Prostate gland (tissue), 2 donors: ENCODE measurements at regions not wholly inside any gene's neighbourhood (a gene's known extent, or its start where the extent isn't known, plus 50 kb on each side); places are given as distances from the start of the nearest gene placed in this dataset.

Experiments used
- DNase-seq: peaks from one replicate; pipeline ENCODE4 v3.0.0-alpha.2; 2019; ENCODE audit warnings: low spot score
- H3K27ac ChIP-seq, 2 donors: fragments of 200-600 bp; sonication (generic); 2 replicates each; pipeline ENCODE4 v1.5.1; 2017 to 2019
- H3K27me3 ChIP-seq: fragments of 200-600 bp; sonication (generic); replicated peaks from 2 replicates; pipeline ENCODE4 v1.5.1; 2019; ENCODE audit not compliant: insufficient read depth
- H3K36me3 ChIP-seq, 2 donors: fragments of 200-600 bp; sonication (generic); 1 replicate in 1 of 2; 2 replicates in 1 of 2; pipeline versions ENCODE4 v1.5.1 to v1.8.1; 2017 to 2019
- H3K4me1 ChIP-seq: fragments of 200-600 bp; sonication (generic); replicated peaks from 2 replicates; pipeline ENCODE4 v1.5.1; 2019
- H3K4me3 ChIP-seq, 2 donors: fragments of 200-600 bp; sonication (generic); 2 replicates each; pipeline ENCODE4 v1.5.1; 2017 to 2019
- H3K9me3 ChIP-seq: fragments of 200-600 bp; sonication (generic); 2 replicates; pipeline ENCODE4 v1.5.1; 2017
- CTCF ChIP-seq, 4 experiments: fragments of 200-600 bp in 2 of 4; fragments of 450-650 bp in 2 of 4; sonication (generic) in 2 of 4; IDR thresholded peaks; 1 replicate in 3 of 4; 2 replicates in 1 of 4; pipeline ENCODE4 v1.5.1; 2016 to 2019; ENCODE audit warnings: antibody characterized with exemption in 4 of 4, mild to moderate bottlenecking in 2 of 4, moderate library complexity in 2 of 4
- POLR2A ChIP-seq: fragments of 450-650 bp; IDR thresholded peaks from one replicate; pipeline ENCODE4 v1.6.1; 2016; ENCODE audit warnings: antibody characterized with exemption, mild to moderate bottlenecking
- POLR2AphosphoS5 ChIP-seq: sonication (generic); formaldehyde crosslinking; IDR thresholded peaks from one replicate; pipeline ENCODE4 v1.6.1; 2017; ENCODE audit warnings: antibody characterized with exemption
- WGBS: methylation state at CpG from one replicate; pipeline ENCODE4 v1.1.5; 2018; 5-methylcytosine and 5-hydroxymethylcytosine counted together
- intact Hi-C: fragments of 100-400 bp; cut with DNase I; formaldehyde crosslinking; loops from one replicate; pipeline ENCODE4 v1.14.2; 2022

- Histone ChIP-seq H3K4me1 (no peaks in the 10 kb centered on the region), H3K9me3 (no peaks in the 10 kb centered on the region), H3K27ac (no peak overlapping the region), H3K27me3 (peaks cover 3% of the 10 kb centered on the region), H3K4me3 (no peak overlapping the region), H3K36me3 (no peaks in the 10 kb centered on the region)
- intact Hi-C loops: no loop called here
- no peak for DNase-seq
- WGBS: 15% methylated on average over 45 of the region's 47 CpGs
- TF ChIP-seq POLR2A: no peak
- TF ChIP-seq CTCF (IDR thresholded peaks at IDR 0.05): no peak
- no peak for TF ChIP-seq POLR2AphosphoS5
Observed at GRCh38 chr11:133787379-133788141, 57.8 kb downstream of the SPATA19 start.

GRCh38 chr11:133785795-133786340 is 59.4 kb downstream of the SPATA19 start:
- peaks cover 3% of the 10 kb centered on the region for H3K27me3 ChIP-seq
- intact Hi-C loops: no loop called here

GRCh38 chr11:133784359-133784758 is 61.0 kb downstream of the SPATA19 start:
- Histone ChIP-seq H3K4me1 (no peaks in the 10 kb centered on the region), H3K4me3 (no peak overlapping the region), H3K9me3 (no peaks in the 10 kb centered on the region), H3K36me3 (no peaks in the 10 kb centered on the region), H3K27ac (no peak overlapping the region), H3K27me3 (no peaks in the 10 kb centered on the region)
- 83% methylated on average over 6 of the region's 6 CpGs for WGBS
- no peak for TF ChIP-seq CTCF (IDR thresholded peaks at IDR 0.05)
- no peak for TF ChIP-seq POLR2AphosphoS5
- no peak for TF ChIP-seq POLR2A
- no peak for DNase-seq
- intact Hi-C loops: no loop called here

More at GRCh38 chr11:133785795-133786340, 59.4 kb downstream of the SPATA19 start:
- Histone ChIP-seq H3K9me3 (no peaks in the 10 kb centered on the region), H3K4me1 (no peaks in the 10 kb centered on the region), H3K36me3 (no peaks in the 10 kb centered on the region), H3K27ac (no peak overlapping the region), H3K4me3 (no peak overlapping the region)
- 62% methylated on average over 10 of the region's 10 CpGs for WGBS
- TF ChIP-seq CTCF (IDR thresholded peaks at IDR 0.05) (no peak), POLR2AphosphoS5 (no peak), POLR2A (no peak)
- no peak for DNase-seq

- Histone ChIP-seq H3K4me3 (no peak overlapping the region), H3K36me3 (no peaks in the 10 kb centered on the region), H3K27ac (no peak overlapping the region), H3K4me1 (no peaks in the 10 kb centered on the region), H3K27me3 (no peaks in the 10 kb centered on the region), H3K9me3 (no peaks in the 10 kb centered on the region)
- 95% methylated on average over 26 of the region's 37 CpGs for WGBS
- no peak for DNase-seq
- intact Hi-C loops: no loop called here
- TF ChIP-seq POLR2A: no peak
- TF ChIP-seq POLR2AphosphoS5: no peak
- TF ChIP-seq CTCF (IDR thresholded peaks at IDR 0.05): no peak
Observed at GRCh38 chr11:133782116-133782725, 63.1 kb downstream of the SPATA19 start.
